ENCODE measurements at regions not wholly inside any gene's neighbourhood (a gene's known extent, or its start where the extent isn't known, plus 50 kb on each side); places are given as distances from the start of the nearest gene placed in this dataset.

GRCh38 chr12:24751181-24751580 lies 197.7 kb downstream of the BCAT1 start:
- TF ChIP-seq CTCF (IDR thresholded peaks at IDR 0.05) (no peak), POLR2A (IDR thresholded peaks at IDR 0.05) (no peak)
